ENCODE measurements at regions not wholly inside any gene's neighbourhood (a gene's known extent, or its start where the extent isn't known, plus 50 kb on each side); places are given as distances from the start of the nearest gene placed in this dataset.

DNA sequence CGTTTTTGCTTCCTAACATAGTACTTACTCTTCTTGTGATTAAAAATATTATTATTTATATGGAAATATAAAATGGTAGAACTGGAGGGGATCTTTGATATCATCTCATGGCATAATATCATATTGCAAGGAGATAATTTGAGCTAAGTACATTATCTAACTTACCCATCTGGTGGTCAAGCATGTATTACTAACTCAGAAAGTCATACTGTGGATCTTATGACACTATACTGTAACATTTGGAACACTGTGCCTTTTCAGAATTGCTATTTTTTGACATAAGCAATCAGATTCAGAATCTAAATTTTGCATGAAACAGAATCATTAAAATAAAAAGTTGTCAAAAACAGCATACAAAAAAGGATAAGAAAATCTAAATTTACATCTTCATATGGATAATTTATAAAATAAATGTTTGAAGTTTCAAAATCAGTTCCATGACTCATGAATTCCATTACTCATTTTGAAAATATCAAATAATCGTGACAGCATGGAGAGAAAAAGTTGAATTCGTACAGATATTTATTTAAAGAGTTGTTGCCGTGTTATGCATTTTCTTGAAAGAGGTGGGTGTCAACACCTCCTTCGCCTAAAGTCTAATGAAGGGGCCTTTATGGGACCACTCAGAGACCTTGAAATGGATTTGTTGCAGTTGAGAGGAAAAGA, 928.1 kb downstream of the PDHA2 start:
- H3K27ac ChIP-seq = no peak overlapping the region
- TF ChIP-seq ZFX (IDR thresholded peaks at IDR 0.05; ENCODE audit: borderline replicate concordance) = no peak
- TF ChIP-seq CTCF (IDR thresholded peaks at IDR 0.05) = no peak

DNA sequence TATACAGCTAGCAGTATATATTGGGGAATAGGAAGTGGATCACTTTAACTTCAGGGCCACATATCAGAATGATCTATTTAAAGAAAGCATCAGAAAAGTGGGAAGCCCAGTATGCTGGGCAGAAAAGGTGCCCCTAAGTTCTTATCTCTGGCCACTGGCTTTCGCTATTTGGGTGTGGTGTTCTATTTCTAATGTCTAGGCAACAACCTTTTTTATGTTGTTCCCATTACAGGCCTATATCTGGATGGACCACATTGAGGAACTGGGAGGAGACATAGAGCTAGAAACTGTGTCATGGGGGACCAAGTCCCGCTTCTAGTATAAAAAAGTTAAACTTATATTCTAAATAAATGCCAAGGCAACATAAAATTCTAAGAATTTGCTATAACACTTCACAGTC, 935.6 kb downstream of the PDHA2 start:
- TF ChIP-seq CTCF (IDR thresholded peaks at IDR 0.05) = no peak
- no peak for TF ChIP-seq ZFX (IDR thresholded peaks at IDR 0.05; ENCODE audit: borderline replicate concordance)
- H3K27ac ChIP-seq = peak overlapping the region; percentile 93

- TF ChIP-seq ZFX (IDR thresholded peaks at IDR 0.05; ENCODE audit: borderline replicate concordance) = no peak
- TF ChIP-seq CTCF (IDR thresholded peaks at IDR 0.05) = no peak
Observed at GRCh38 chr4:96776920-96777527, 937.1 kb downstream of the PDHA2 start.

GRCh38 chr4:96784336-96784735, 944.4 kb downstream of the PDHA2 start:
- TF ChIP-seq ZFX (IDR thresholded peaks at IDR 0.05; ENCODE audit: borderline replicate concordance) (no peak), CTCF (IDR thresholded peaks at IDR 0.05) (no peak)
- H3K27ac ChIP-seq = peak overlapping the region; percentile 93

More at GRCh38 chr4:96776920-96777527, 937.1 kb downstream of the PDHA2 start:
- peak overlapping the region; percentile 93 for H3K27ac ChIP-seq

GRCh38 chr4:96786306-96786705, 946.4 kb downstream of the PDHA2 start:
- TF ChIP-seq CTCF (IDR thresholded peaks at IDR 0.05) = no peak
- no peak for TF ChIP-seq ZFX (IDR thresholded peaks at IDR 0.05; ENCODE audit: borderline replicate concordance)
- peak overlapping the region; percentile 93 for H3K27ac ChIP-seq

GRCh38 chr4:96787766-96788165, 947.9 kb downstream of the PDHA2 start:
- no peak for TF ChIP-seq ZFX (IDR thresholded peaks at IDR 0.05; ENCODE audit: borderline replicate concordance)
- no peak for TF ChIP-seq CTCF (IDR thresholded peaks at IDR 0.05)
- H3K27ac ChIP-seq = no peak overlapping the region; the same call in 1 of the 2 replicates

DNA sequence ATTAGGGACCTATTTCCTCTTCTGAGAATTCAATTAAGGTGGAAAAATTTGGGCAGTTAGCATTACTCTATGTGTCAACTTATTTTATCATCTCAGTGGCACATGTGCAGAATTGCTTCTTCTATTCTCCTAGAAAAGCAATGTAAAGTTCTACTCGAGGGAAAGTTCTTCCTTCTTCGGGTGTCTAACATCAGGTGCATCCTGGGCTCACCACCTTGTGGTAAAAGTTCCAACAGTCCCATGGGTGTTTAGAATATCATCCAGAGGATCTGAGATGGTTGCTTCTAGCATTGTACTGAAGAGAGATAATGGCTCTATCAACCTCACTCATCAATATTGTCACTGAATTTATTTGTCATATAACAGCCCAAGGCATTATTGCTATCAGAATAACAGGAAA, 969.7 kb downstream of the PDHA2 start:
- TF ChIP-seq CTCF (IDR thresholded peaks at IDR 0.05) (no peak), ZFX (IDR thresholded peaks at IDR 0.05; ENCODE audit: borderline replicate concordance) (no peak)
- H3K27ac ChIP-seq = no peak overlapping the region

Measured in 22Rv1 (cell line).